ENCODE measurements at regions not wholly inside any gene's neighbourhood (a gene's known extent, or its start where the extent isn't known, plus 50 kb on each side); places are given as distances from the start of the nearest gene placed in this dataset.

DNA sequence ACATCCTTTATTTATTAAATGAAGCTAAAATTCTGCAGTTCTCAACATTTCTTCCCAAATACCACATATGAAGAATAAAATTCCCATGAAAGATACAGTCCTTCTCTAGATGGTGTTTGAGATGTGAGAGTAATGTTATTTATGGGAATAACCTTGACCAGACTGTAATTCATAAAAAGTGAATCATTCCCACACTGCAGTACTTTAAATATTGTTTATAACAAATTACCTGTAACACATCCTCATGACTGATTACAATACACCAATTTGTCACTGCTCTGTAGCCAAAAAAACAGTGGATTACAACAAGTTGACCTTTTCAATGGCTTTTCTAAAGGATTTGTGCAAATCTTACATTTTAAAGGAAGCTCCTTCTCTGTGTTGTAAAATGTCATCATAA is 651.3 kb downstream of the NSUN3 start:
- TF ChIP-seq NR3C1 (CRISPR knock-in tag; conservative IDR thresholded peaks at IDR 0.05; ENCODE audit: low read depth) (no peak), TP53 (CRISPR knock-in tag; IDR thresholded peaks at IDR 0.05) (no peak)
- TF ChIP-seq, protein P1, sequence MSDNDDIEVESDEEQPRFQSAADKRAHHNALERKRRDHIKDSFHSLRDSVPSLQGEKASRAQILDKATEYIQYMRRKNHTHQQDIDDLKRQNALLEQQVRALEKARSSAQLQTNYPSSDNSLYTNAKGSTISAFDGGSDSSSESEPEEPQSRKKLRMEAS (CRISPR knock-in tag; IDR thresholded peaks at IDR 0.05) = no peak
- TF ChIP-seq, protein P2, sequence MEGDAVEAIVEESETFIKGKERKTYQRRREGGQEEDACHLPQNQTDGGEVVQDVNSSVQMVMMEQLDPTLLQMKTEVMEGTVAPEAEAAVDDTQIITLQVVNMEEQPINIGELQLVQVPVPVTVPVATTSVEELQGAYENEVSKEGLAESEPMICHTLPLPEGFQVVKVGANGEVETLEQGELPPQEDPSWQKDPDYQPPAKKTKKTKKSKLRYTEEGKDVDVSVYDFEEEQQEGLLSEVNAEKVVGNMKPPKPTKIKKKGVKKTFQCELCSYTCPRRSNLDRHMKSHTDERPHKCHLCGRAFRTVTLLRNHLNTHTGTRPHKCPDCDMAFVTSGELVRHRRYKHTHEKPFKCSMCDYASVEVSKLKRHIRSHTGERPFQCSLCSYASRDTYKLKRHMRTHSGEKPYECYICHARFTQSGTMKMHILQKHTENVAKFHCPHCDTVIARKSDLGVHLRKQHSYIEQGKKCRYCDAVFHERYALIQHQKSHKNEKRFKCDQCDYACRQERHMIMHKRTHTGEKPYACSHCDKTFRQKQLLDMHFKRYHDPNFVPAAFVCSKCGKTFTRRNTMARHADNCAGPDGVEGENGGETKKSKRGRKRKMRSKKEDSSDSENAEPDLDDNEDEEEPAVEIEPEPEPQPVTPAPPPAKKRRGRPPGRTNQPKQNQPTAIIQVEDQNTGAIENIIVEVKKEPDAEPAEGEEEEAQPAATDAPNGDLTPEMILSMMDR (IDR thresholded peaks at IDR 0.05) = no peak
- TF ChIP-seq, protein P3, sequence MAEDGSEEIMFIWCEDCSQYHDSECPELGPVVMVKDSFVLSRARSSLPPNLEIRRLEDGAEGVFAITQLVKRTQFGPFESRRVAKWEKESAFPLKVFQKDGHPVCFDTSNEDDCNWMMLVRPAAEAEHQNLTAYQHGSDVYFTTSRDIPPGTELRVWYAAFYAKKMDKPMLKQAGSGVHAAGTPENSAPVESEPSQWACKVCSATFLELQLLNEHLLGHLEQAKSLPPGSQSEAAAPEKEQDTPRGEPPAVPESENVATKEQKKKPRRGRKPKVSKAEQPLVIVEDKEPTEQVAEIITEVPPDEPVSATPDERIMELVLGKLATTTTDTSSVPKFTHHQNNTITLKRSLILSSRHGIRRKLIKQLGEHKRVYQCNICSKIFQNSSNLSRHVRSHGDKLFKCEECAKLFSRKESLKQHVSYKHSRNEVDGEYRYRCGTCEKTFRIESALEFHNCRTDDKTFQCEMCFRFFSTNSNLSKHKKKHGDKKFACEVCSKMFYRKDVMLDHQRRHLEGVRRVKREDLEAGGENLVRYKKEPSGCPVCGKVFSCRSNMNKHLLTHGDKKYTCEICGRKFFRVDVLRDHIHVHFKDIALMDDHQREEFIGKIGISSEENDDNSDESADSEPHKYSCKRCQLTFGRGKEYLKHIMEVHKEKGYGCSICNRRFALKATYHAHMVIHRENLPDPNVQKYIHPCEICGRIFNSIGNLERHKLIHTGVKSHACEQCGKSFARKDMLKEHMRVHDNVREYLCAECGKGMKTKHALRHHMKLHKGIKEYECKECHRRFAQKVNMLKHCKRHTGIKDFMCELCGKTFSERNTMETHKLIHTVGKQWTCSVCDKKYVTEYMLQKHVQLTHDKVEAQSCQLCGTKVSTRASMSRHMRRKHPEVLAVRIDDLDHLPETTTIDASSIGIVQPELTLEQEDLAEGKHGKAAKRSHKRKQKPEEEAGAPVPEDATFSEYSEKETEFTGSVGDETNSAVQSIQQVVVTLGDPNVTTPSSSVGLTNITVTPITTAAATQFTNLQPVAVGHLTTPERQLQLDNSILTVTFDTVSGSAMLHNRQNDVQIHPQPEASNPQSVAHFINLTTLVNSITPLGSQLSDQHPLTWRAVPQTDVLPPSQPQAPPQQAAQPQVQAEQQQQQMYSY (CRISPR knock-in tag; IDR thresholded peaks at IDR 0.05) = no peak

All from WTC11 (cell line).